ENCODE measurements at regions not wholly inside any gene's neighbourhood (a gene's known extent, or its start where the extent isn't known, plus 50 kb on each side); places are given as distances from the start of the nearest gene placed in this dataset.
"Not testable (repeated sequence)": the region's sequence is repeated elsewhere in the genome, so short reads cannot be mapped to it uniquely, and the experiment has no call there.

GRCh38 chr5:144011388-144011787 lies 159.1 kb downstream of the YIPF5 start:
- DNase-seq = no peak

- DNase-seq = no peak
Observed at GRCh38 chr5:144013816-144014215, 156.6 kb downstream of the YIPF5 start.

DNA sequence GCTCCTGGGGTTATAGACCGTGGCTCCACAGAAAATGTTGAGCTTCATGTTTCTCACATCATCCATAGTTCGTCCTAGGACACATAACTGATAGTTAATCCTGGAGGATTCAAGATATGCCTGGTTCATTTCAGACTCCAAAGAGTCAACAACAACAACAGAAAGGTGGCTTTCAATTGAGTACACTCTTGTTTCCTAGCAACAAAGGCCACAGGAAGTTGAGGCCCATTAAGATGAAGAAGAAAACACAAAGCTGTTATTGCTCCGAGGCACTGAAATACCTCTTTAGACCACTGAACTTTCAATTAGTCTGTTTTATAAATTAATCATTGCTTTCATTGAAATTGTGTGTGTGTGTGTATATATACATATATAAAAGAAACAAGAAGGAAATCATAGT lies 154.5 kb downstream of the YIPF5 start:
- DNase-seq = no peak

- no peak for DNase-seq
Observed at GRCh38 chr5:144017119-144017518, 153.3 kb downstream of the YIPF5 start.

- no peak for DNase-seq
Observed at GRCh38 chr5:144017631-144018030, 152.8 kb downstream of the YIPF5 start.

DNA sequence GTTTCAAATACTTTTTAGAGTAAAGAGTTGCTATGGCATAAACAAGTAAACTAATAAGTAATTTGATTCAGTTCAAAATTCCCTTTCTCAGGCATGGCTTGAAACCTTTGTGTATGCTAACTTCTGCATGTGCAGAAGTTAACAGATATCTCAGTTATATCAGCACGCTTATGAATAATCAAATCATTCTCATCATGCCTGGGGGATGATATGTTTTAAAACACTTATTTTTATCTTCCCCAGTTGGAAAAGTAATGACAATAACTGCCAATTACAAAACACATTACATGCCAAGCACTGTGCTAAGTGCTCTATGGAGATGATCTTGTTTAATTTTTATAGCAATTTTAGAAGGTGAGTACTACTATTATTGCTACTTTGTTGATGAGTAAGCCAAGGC lies 146.4 kb downstream of the YIPF5 start:
- DNase-seq = no peak

DNA sequence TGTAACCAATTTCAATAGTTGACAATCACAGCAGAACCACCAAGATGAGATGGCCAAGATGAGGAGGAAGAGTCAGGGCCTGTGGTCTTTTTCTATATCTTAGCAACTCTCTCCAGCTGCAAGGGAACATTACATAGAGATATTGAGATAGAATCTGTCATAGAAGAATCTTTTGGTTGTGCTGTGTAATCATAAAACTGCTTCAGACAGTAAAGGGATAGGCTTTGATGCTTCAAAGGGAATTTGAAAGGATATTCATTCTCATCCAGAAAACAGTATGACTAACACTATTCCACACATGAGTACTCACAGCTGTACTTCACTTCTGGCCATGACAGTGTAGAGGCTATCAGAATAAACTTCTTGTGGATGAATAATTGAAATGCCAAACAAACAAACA lies 145.9 kb downstream of the YIPF5 start:
- DNase-seq = no peak

- no peak for DNase-seq
Observed at GRCh38 chr5:144026286-144026685, 144.2 kb downstream of the YIPF5 start.

- DNase-seq = peak; percentile 77
Observed at GRCh38 chr5:144028058-144028457, 142.4 kb downstream of the YIPF5 start.

DNA sequence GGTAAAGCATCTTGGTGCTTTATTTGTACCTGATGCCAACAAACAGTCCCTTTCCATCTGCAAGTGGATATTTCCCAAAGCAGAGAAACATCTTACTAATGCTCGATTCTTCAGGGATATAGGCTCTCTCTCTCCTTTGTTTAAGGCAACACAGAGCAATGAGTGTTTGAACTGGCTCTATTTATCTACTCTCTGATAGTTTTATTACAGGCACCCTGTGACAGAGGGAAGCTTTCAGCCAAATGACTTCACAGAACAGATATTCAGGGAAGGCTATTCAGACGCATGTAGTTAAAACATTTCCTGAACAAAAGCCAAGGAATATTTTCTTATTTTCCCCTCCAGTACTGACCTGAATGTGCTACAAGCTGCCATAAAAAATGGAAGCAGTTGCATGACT lies 141.8 kb downstream of the YIPF5 start:
- DNase-seq = peak; percentile 64

- no peak for DNase-seq
Observed at GRCh38 chr5:144030904-144031303, 139.6 kb downstream of the YIPF5 start.

- peak; percentile 66 for DNase-seq
Observed at GRCh38 chr5:144032375-144032774, 138.1 kb downstream of the YIPF5 start.

DNA sequence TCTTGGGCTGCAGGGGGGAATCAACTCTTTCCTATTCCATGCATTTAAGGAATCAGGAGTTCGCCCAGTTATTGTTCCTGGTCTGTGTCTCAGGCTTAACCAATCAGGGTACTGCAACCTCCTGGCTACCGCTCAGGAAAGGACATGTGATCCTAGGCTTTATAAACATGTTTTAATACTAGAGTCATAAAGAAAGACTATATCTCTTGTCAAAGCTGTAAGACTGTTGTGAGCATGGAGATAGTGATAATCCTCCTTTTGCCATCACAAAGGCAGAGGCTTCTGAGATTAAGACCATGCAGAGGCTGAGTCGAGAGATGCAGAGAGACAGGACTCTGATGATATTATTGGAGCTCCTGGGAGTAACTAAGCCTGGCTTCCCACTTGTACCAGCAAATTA lies 137.0 kb downstream of the YIPF5 start:
- no peak for DNase-seq

DNA sequence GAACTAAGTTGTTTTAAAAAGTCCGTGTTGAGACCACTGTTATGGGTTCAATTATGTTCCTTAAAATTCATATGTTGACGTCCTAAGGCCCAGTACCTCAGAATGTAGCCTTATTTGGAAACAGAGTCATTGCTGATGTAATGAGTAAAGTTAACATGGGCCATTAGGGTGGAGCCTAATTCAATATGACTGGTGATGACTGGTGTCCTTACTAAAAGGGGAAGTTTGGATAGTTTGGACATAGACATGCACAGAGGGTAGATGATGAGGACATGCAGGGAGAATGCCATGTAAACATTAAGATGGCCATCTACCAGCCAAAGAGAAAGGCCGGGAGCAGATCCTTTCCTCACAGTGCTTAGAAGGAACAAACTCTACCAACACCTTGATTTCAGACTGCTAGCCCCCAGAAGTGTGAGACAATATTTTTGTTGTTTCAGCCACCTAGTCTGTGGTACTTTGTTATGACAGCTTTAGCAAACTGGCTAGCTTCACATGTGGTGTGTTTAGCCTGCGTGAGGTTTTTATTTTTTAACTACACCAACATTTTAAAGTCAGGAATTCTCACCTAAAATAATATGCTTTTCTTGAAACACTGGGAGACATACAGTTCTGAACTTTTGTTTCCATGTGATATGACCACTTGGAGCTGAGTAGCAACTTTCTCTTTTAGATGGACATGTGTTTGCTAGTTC lies 135.3 kb downstream of the YIPF5 start:
- no peak for DNase-seq

DNA sequence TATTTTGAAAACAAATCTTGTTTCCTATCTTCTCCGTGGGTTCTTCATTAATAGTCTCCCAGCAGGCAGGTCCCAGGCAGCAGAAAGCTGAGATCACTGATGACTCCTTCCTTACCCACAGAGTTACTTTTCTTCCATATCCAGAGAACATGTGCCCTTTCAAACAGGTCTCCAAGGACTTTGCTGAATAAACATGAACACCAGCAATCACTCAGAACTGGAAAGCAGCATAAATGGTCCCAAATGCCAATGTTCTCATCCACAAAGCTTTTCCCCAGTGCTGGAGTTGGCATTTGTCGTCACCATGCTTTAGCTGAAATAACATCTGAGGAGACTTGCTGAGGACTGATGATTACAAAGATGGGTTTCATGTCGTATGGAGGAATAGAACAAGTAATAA lies 134.0 kb downstream of the YIPF5 start:
- DNase-seq = no peak

DNA sequence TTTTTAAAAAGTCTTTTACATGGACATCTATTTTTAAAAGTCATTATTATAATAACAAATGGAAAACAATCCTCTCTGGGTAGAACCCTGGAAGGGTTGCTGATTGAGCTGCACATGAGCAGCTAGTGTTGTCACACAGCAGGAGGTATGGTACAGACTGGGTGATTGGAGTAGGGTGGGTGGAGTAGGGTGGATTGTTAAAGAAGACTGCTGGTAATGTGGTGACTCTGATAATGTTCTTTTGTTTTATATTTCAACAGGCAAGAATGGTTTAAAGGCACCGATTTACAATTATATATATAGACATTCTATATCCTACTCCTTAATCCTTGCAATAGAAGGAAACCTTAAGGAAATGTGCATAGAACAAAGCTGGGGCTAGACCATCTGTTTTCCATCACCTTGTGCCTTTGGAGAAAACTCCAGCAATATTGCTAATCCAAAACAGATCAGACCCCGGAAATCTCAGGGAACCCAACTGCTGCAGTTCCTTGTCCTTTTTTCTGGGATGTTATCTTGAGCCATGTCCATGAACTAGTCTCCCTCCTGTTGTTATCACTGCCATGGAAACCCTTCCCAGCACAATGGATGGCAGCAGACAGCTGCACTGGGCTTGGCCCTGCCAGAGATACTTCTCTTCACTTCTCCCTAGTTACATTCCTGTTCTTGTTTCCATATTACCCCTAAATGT lies 129.7 kb downstream of the YIPF5 start:
- peak; percentile 33 for DNase-seq

DNA sequence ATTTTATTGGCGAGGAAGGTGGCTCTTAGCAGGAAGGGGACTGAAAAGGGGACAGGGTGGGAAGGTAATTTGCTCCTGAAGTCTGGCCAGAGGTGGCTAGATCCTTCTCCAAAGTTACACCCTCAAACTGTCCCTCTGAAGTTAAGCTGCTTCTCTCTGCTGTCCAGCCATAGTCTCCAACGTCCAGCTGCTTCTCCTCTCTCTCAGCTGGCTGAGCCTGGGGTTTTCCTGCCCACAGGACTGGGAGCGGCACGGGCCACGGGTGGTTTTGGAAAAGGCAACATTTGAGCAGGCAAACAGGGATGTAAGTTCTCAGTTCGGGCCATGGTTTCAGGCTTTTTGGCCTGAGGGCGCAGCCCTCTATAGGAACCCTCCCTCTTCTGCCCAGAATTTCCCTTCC lies 128.3 kb downstream of the YIPF5 start:
- DNase-seq = no peak

DNA sequence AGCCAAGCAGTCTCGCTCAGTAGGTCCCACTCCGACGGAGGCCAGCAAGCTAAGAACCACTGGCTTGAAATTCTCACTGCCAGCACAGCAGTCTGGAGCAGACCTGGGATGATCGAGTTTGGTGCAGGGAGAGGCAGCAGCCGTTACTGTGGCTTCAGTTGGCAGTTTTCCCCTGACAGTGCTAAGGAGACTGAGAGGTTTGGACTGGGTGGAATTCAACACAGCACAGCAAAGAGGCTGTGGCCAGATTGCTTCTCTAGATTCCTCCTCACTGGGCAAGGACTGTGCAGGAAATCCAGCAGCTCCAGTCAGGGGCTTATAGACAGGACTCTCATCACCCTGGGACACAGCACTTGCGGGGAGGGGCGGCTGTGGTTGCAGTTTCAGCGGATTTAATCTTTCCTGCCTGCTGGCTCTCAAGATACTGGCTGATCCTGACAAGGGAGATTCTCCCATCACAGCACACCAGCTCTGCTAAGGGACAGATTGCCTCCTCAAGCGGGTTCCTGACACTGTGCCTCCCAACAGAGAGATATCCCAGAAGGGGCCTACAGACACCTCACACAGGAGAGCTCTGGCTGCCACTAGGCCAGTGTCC lies 122.1 kb downstream of the YIPF5 start:
- DNase-seq = no peak

DNA sequence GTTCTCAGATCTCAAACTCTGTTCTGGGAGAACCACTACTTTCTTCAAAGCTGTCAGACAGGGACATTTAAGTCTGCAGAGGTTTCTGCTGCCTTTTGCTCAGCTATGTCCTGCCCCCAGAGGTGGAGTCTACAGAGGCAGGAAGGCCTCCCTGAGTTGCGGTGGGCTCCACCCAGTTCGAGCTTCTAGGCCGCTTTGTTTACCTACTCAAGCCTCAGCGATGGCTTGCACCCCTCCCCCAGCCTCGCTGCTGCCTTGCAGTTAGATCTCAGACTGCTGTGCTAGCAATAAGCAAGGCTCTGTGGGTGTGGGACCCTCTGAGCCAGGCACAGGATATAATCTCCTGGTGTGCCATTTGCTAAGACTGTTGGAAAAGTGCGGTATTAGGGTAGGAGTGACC lies 115.1 kb downstream of the YIPF5 start:
- not testable (repeated sequence) for DNase-seq

- DNase-seq = not testable (repeated sequence)
Observed at GRCh38 chr5:144060091-144060490, 110.4 kb downstream of the YIPF5 start.

- DNase-seq = no peak
Observed at GRCh38 chr5:144060598-144060997, 109.9 kb downstream of the YIPF5 start.

DNA sequence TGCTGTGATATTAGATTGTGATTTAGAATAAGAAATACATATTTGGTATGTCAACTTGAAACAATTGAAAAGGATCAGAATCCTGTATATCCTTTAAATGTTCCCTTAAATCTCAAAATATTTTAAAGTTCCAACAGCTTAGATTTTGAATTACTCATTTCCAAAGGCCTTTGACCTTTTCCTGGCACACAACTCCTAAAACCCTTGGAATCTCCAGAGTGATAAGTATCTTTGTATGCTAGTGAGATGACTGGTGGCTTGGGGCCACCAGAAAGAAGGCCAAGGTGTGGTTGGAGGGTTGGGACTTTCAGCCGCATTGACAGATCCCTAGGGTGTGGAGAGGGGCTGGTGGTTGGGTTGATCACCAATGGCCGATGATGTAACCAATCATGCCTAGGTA lies 104.7 kb downstream of the YIPF5 start:
- DNase-seq = no peak

GRCh38 chr5:144072518-144072927 lies 97.9 kb downstream of the YIPF5 start:
- DNase-seq = no peak

- no peak for DNase-seq
Observed at GRCh38 chr5:144076521-144077083, 93.9 kb downstream of the YIPF5 start.
